H9 (cell line): ENCODE measurements at regions not wholly inside any gene's neighbourhood (a gene's known extent, or its start where the extent isn't known, plus 50 kb on each side); places are given as distances from the start of the nearest gene placed in this dataset.

Source experiments
- DNase-seq: peaks from one replicate; pipeline ENCODE4 v3.0.0-alpha.2; 2017
- H2AFZ ChIP-seq: one replicate; pipeline ENCODE4 v1.6.1; 2013; ENCODE audit warnings: mild to moderate bottlenecking, low read length, control low read depth, moderate library complexity
- H2AK5ac ChIP-seq: 2 replicates; pipeline ENCODE4 v1.6.1; 2013; ENCODE audit warnings: low read length, control low read depth, mixed read lengths; ENCODE audit not compliant: insufficient read length
- H2BK120ac ChIP-seq: one replicate; pipeline ENCODE4 v1.6.1; 2013; ENCODE audit warnings: low read depth, mild to moderate bottlenecking, low read length, control low read depth, inconsistent platforms; ENCODE audit not compliant: poor library complexity, severe bottlenecking
- H2BK12ac ChIP-seq: 2 replicates; pipeline ENCODE4 v1.6.1; 2013; ENCODE audit warnings: low read length, control low read depth, mixed read lengths, low read depth; ENCODE audit not compliant: insufficient read length
- H2BK15ac ChIP-seq: 2 replicates; pipeline ENCODE4 v1.6.1; 2013; ENCODE audit warnings: low read depth, low read length, control low read depth
- H2BK20ac ChIP-seq: one replicate; pipeline ENCODE4 v1.6.1; 2013; ENCODE audit warnings: low read depth, mild to moderate bottlenecking, low read length, control low read depth, inconsistent platforms; ENCODE audit not compliant: poor library complexity, severe bottlenecking
- H2BK5ac ChIP-seq: 2 replicates; pipeline ENCODE4 v1.6.1; 2013; ENCODE audit warnings: low read length, control low read depth, mixed read lengths; ENCODE audit not compliant: insufficient read length
- H3K14ac ChIP-seq: 2 replicates; pipeline ENCODE4 v1.6.1; 2013; ENCODE audit warnings: low read length, control low read depth; ENCODE audit not compliant: insufficient read depth
- H3K18ac ChIP-seq: 2 replicates; pipeline ENCODE4 v1.6.1; 2013; ENCODE audit warnings: low read depth, mild to moderate bottlenecking, mixed read lengths, low read length, control low read depth; ENCODE audit not compliant: insufficient read length
- H3K23ac ChIP-seq: 2 replicates; pipeline ENCODE4 v1.6.1; 2013; ENCODE audit warnings: low read length, control low read depth, mixed read lengths, low read depth; ENCODE audit not compliant: insufficient read length
- H3K23me2 ChIP-seq: 2 replicates; pipeline ENCODE4 v1.6.1; 2013; ENCODE audit warnings: low read depth, mild to moderate bottlenecking, mixed read lengths, low read length, control low read depth; ENCODE audit not compliant: insufficient read length, poor library complexity, severe bottlenecking
- H3K27ac ChIP-seq: 2 replicates; pipeline ENCODE4 v1.5.1; 2013; ENCODE audit warnings: low read length, control low read depth, mixed read lengths, low read depth; ENCODE audit not compliant: insufficient read length
- H3K27me3 ChIP-seq: 2 replicates; pipeline ENCODE4 v1.6.1; 2013; ENCODE audit warnings: low read length, control low read depth, inconsistent platforms; ENCODE audit not compliant: insufficient read depth
- H3K4ac ChIP-seq: 2 replicates; pipeline ENCODE4 v1.6.1; 2013; ENCODE audit warnings: low read depth, mild to moderate bottlenecking, control low read depth, inconsistent platforms, low read length, moderate library complexity
- H3K4me1 ChIP-seq: 2 replicates; pipeline ENCODE4 v1.6.1; 2013; ENCODE audit warnings: low read length, control low read depth, inconsistent platforms; ENCODE audit not compliant: insufficient read depth
- H3K4me2 ChIP-seq: 2 replicates; pipeline ENCODE4 v1.6.1; 2013; ENCODE audit warnings: low read length, control low read depth, mixed read lengths; ENCODE audit not compliant: insufficient read length, insufficient read depth
- H3K56ac ChIP-seq: 2 replicates; pipeline ENCODE4 v1.6.1; 2013; ENCODE audit warnings: low read depth, mild to moderate bottlenecking, mixed read lengths, low read length, control low read depth; ENCODE audit not compliant: insufficient read length
- H3K79me1 ChIP-seq: 2 replicates; pipeline ENCODE4 v1.6.1; 2013; ENCODE audit warnings: low read depth, mild to moderate bottlenecking, moderate library complexity, low read length, control low read depth, inconsistent platforms; ENCODE audit not compliant: insufficient read depth, poor library complexity, severe bottlenecking
- H3K79me2 ChIP-seq: 2 replicates; pipeline ENCODE4 v1.6.1; 2013; ENCODE audit warnings: low read length, control low read depth, inconsistent platforms; ENCODE audit not compliant: insufficient read depth
- H3K9ac ChIP-seq: 2 replicates; pipeline ENCODE4 v1.6.1; 2013; ENCODE audit warnings: low read length, control low read depth, mixed read lengths; ENCODE audit not compliant: insufficient read length; ENCODE audit errors: extremely low read depth
- H3K9me3 ChIP-seq: one replicate; pipeline ENCODE4 v1.6.1; 2013; ENCODE audit warnings: low read depth, low read length, inconsistent platforms; ENCODE audit not compliant: control insufficient read depth
- H3T11ph ChIP-seq: one replicate; pipeline ENCODE4 v1.6.1; 2013; ENCODE audit warnings: mild to moderate bottlenecking, low read length, control low read depth, inconsistent platforms
- H4K20me1 ChIP-seq: one replicate; pipeline ENCODE4 v1.6.1; 2013; ENCODE audit not compliant: control insufficient read depth, insufficient read length, insufficient read depth
- H4K5ac ChIP-seq: 2 replicates; pipeline ENCODE4 v1.6.1; 2013; ENCODE audit warnings: low read depth, mild to moderate bottlenecking, mixed read lengths, low read length, control low read depth; ENCODE audit not compliant: insufficient read length
- H4K8ac ChIP-seq: replicated peaks from 2 replicates; pipeline ENCODE4 v1.6.1; 2013; ENCODE audit warnings: low read length, control low read depth, mixed read lengths, low read depth; ENCODE audit not compliant: insufficient read length
- H4K91ac ChIP-seq: 2 replicates; pipeline ENCODE4 v1.6.1; 2013; ENCODE audit warnings: low read depth, mild to moderate bottlenecking, moderate library complexity, mixed read lengths, low read length, control low read depth; ENCODE audit not compliant: insufficient read length
- H3K27ac Mint-ChIP-seq, 3 experiments: 2 replicates in 2 of 3; 3 replicates in 1 of 3; pipeline ENCODE4 v1.8.0; 2020 to 2021; ENCODE audit warnings: mixed read lengths in 3 of 3, mild to moderate bottlenecking in 1 of 3, moderate library complexity in 1 of 3
- H3K27me3 Mint-ChIP-seq: 2 replicates; pipeline ENCODE4 v1.8.0; 2021; ENCODE audit warnings: low read depth, mild to moderate bottlenecking, moderate library complexity, mixed read lengths
- H3K36me3 Mint-ChIP-seq, 3 experiments: 2 replicates in 2 of 3; 3 replicates in 1 of 3; pipeline ENCODE4 v1.8.0; 2020 to 2021; ENCODE audit warnings: low read depth in 3 of 3, mixed read lengths in 3 of 3; ENCODE audit not compliant: insufficient read depth in 1 of 3
- H3K4me1 Mint-ChIP-seq, 2 experiments: 2 replicates each; pipeline ENCODE4 v1.8.0; 2020; ENCODE audit warnings: mixed read lengths in 2 of 2
- H3K4me3 Mint-ChIP-seq, 2 experiments: 2 replicates in 1 of 2; 3 replicates in 1 of 2; pipeline ENCODE4 v1.8.0; 2020 to 2021; ENCODE audit warnings: mild to moderate bottlenecking in 2 of 2, mixed read lengths in 2 of 2, moderate library complexity in 1 of 2
- H3K9me3 Mint-ChIP-seq, 2 experiments: 2 replicates in 1 of 2; 3 replicates in 1 of 2; pipeline ENCODE4 v1.8.0; 2020; ENCODE audit warnings: mild to moderate bottlenecking in 2 of 2, mixed read lengths in 2 of 2, moderate library complexity in 1 of 2
- WGBS: extraction: QIAGEN DNeasy Blood & Tissue Kit; methylation state at CpG from one replicate; pipeline ENCODE4 v1.1.7; 2013; ENCODE audit warnings: missing lambda C conversion rate, low lambda C conversion rate, mixed read lengths; ENCODE audit not compliant: insufficient read length; ENCODE audit errors: extremely low coverage; 5-methylcytosine and 5-hydroxymethylcytosine counted together
- TF ChIP-seq, protein P1 (sequence below): fragments of 200-600 bp; sonication (generic); conservative IDR thresholded peaks from 3 replicates; pipeline ENCODE4 v1.8.0; 2021; ENCODE audit warnings: antibody characterized with exemption, mild to moderate bottlenecking

DNA sequence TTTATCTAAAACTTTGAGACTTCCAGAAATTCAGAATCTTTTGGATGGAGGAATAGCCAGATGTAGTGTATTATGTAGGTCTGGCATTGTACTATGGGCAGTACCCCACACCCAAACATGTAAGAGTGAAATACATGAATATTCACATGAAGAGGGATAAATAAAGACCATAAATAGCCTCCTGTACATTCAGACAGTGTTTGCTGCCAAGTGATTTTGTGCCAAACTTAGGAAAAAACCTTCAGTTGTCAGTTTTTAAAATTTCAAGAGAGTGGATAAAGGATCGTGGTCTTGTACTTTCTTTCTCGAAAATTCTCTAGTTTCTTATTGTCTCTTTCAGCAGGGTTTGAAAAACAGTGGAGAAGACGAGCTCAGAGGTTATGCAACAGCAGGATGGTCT, 150.3 kb upstream of the LARGE1 start:
- H3K4me2 ChIP-seq = no peak overlapping the region

More for the DNA sequence above, 150.3 kb upstream of the LARGE1 start:
- Histone ChIP-seq H2BK120ac (no peak overlapping the region), H3K14ac (no peak overlapping the region), H3K4ac (no peak overlapping the region), H4K8ac (no peak overlapping the region), H2BK15ac (no peak overlapping the region), H2AK5ac (no peak overlapping the region), H3K79me1 (no peaks in the 10 kb centered on the region), H3K4me1 (no peaks in the 10 kb centered on the region; the same call in 1 of the 2 replicates), H4K5ac (no peak overlapping the region), H3K56ac (no peak overlapping the region), H3T11ph (no peak overlapping the region), H2BK12ac (no peak overlapping the region), H3K18ac (no peak overlapping the region), H3K79me2 (no peaks in the 10 kb centered on the region; the same call in 1 of the 2 replicates), H3K9ac (no peak overlapping the region), H2BK20ac (no peak overlapping the region), H4K20me1 (no peaks in the 10 kb centered on the region), H2AFZ (no peak overlapping the region), H3K9me3 (no peaks in the 10 kb centered on the region), H3K23ac (no peak overlapping the region), H4K91ac (no peak overlapping the region), H2BK5ac (no peak overlapping the region), H3K23me2 (no peaks in the 10 kb centered on the region), H3K27ac (no peak overlapping the region), H3K27me3 (no peaks in the 10 kb centered on the region; the same call in 1 of the 2 replicates)
- H3K4me3 Mint-ChIP-seq = no peak overlapping the region
- no CpG with 5 or more reads among the region's 3 CpGs for WGBS
- no peaks in the 10 kb centered on the region for H3K36me3 Mint-ChIP-seq
- H3K4me1 Mint-ChIP-seq = no peaks in the 10 kb centered on the region
- no peak for DNase-seq
- H3K9me3 Mint-ChIP-seq = no peaks in the 10 kb centered on the region
- peaks cover 40% of the 10 kb centered on the region for H3K27me3 Mint-ChIP-seq
- TF ChIP-seq, protein P1, sequence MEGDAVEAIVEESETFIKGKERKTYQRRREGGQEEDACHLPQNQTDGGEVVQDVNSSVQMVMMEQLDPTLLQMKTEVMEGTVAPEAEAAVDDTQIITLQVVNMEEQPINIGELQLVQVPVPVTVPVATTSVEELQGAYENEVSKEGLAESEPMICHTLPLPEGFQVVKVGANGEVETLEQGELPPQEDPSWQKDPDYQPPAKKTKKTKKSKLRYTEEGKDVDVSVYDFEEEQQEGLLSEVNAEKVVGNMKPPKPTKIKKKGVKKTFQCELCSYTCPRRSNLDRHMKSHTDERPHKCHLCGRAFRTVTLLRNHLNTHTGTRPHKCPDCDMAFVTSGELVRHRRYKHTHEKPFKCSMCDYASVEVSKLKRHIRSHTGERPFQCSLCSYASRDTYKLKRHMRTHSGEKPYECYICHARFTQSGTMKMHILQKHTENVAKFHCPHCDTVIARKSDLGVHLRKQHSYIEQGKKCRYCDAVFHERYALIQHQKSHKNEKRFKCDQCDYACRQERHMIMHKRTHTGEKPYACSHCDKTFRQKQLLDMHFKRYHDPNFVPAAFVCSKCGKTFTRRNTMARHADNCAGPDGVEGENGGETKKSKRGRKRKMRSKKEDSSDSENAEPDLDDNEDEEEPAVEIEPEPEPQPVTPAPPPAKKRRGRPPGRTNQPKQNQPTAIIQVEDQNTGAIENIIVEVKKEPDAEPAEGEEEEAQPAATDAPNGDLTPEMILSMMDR = no peak
- H3K27ac Mint-ChIP-seq = no peak overlapping the region
